ENCODE measurements at regions not wholly inside any gene's neighbourhood (a gene's known extent, or its start where the extent isn't known, plus 50 kb on each side); places are given as distances from the start of the nearest gene placed in this dataset.

- no peak for DNase-seq
Measured at GRCh38 chr5:58143727-58144126, 316.2 kb downstream of the PLK2 start.

- DNase-seq: no peak
Measured at GRCh38 chr5:58143181-58143580, 316.7 kb downstream of the PLK2 start.

GRCh38 chr5:58138791-58139190 lies 321.1 kb downstream of the PLK2 start:
- DNase-seq: no peak

GRCh38 chr5:58136406-58136805 lies 323.5 kb downstream of the PLK2 start:
- DNase-seq: no peak

- DNase-seq: no peak
Measured at GRCh38 chr5:58135571-58136335, 324.1 kb downstream of the PLK2 start.

- DNase-seq: no peak
Measured at GRCh38 chr5:58133631-58134296, 326.1 kb downstream of the PLK2 start.

GRCh38 chr5:58133216-58133615 lies 326.7 kb downstream of the PLK2 start:
- no peak for DNase-seq

- no peak for DNase-seq
Measured at GRCh38 chr5:58127255-58128220, 332.3 kb downstream of the PLK2 start.

GRCh38 chr5:58123501-58123900 lies 336.4 kb downstream of the PLK2 start:
- no peak for DNase-seq

- DNase-seq: no peak
Measured at GRCh38 chr5:58122848-58123392, 337.0 kb downstream of the PLK2 start.

GRCh38 chr5:58122157-58122556 lies 337.7 kb downstream of the PLK2 start:
- no peak for DNase-seq

GRCh38 chr5:58121391-58121790 lies 338.5 kb downstream of the PLK2 start:
- DNase-seq: no peak

- no peak for DNase-seq
Measured at GRCh38 chr5:58117542-58117941, 342.3 kb downstream of the PLK2 start.

- DNase-seq: no peak
Measured at GRCh38 chr5:58116346-58116745, 343.5 kb downstream of the PLK2 start.

GRCh38 chr5:58115811-58116210 lies 344.1 kb downstream of the PLK2 start:
- no peak for DNase-seq

- no peak for DNase-seq
Measured at GRCh38 chr5:58114324-58114723, 345.6 kb downstream of the PLK2 start.

- no peak for DNase-seq
Measured at GRCh38 chr5:58113172-58113571, 346.7 kb downstream of the PLK2 start.

GRCh38 chr5:58108511-58108910 lies 351.4 kb downstream of the PLK2 start:
- no peak for DNase-seq

GRCh38 chr5:58107704-58108103 lies 352.2 kb downstream of the PLK2 start:
- DNase-seq: no peak

GRCh38 chr5:58106754-58107410 lies 353.0 kb downstream of the PLK2 start:
- DNase-seq: no peak

GRCh38 chr5:58105836-58106235 lies 354.1 kb downstream of the PLK2 start:
- DNase-seq: no peak

- DNase-seq: no peak
Measured at GRCh38 chr5:58099257-58099656, 360.6 kb downstream of the PLK2 start.

- no peak for DNase-seq
Measured at GRCh38 chr5:58094031-58094430, 365.9 kb downstream of the PLK2 start.
